ENCODE measurements at regions not wholly inside any gene's neighbourhood (a gene's known extent, or its start where the extent isn't known, plus 50 kb on each side); places are given as distances from the start of the nearest gene placed in this dataset.

- no peak for TF ChIP-seq POLR2A (IDR thresholded peaks at IDR 0.05)
- no peak for TF ChIP-seq CTCF (IDR thresholded peaks at IDR 0.05 in 4 of 5, conservative IDR thresholded peaks at IDR 0.05 in 1 of 5)
These were observed 584.2 kb upstream of the INTU start for GRCh38 chr4:127048376-127049044.
